Esophagus squamous epithelium (tissue), 5 donors: ENCODE measurements at regions not wholly inside any gene's neighbourhood (a gene's known extent, or its start where the extent isn't known, plus 50 kb on each side); places are given as distances from the start of the nearest gene placed in this dataset.

ENCODE experiments used
- DNase-seq: peaks from one replicate; lab custom pipeline; 2025; lab: John Stamatoyannopoulos, UW
- H3K27ac ChIP-seq, 4 donors: fragments of 200-600 bp; sonication (generic); one replicate each; pipeline ENCODE4 v1.5.1; 2016 to 2019; ENCODE audit warnings: mild to moderate bottlenecking in 1 of 4
- H3K27me3 ChIP-seq, 4 donors: fragments of 200-600 bp; sonication (generic); 1 replicate in 3 of 4; 2 replicates in 1 of 4; pipeline versions ENCODE4 v1.5.1 to v1.6.0; 2017 to 2021; ENCODE audit warnings: antibody characterized with exemption in 1 of 4
- H3K36me3 ChIP-seq, 3 donors: fragments of 200-600 bp; sonication (generic); one replicate each; pipeline ENCODE4 v1.5.1; 2016 to 2019
- H3K4me1 ChIP-seq, 3 donors: fragments of 200-600 bp; sonication (generic); one replicate each; pipeline ENCODE4 v1.5.1; 2017 to 2019
- H3K4me3 ChIP-seq, 4 donors: fragments of 200-600 bp; sonication (generic); 1 replicate in 3 of 4; 2 replicates in 1 of 4; pipeline ENCODE4 v1.5.1; 2016 to 2019; ENCODE audit warnings: mild to moderate bottlenecking in 2 of 4, moderate library complexity in 1 of 4
- H3K9me3 ChIP-seq, 3 donors: fragments of 200-600 bp; sonication (generic); one replicate each; pipeline ENCODE4 v1.5.1; 2016 to 2019
- CTCF ChIP-seq, 6 experiments: fragments of 450-650 bp in 4 of 6; fragments of 200-600 bp in 2 of 6; sonication (generic) in 2 of 6; IDR thresholded peaks; one replicate each; pipeline ENCODE4 v1.5.1; 2016 to 2019; ENCODE audit warnings: antibody characterized with exemption in 6 of 6, mild to moderate bottlenecking in 4 of 6, moderate library complexity in 4 of 6
- POLR2A ChIP-seq, 4 donors: fragments of 450-650 bp; IDR thresholded peaks; one replicate each; pipeline ENCODE4 v1.6.1; 2017; ENCODE audit warnings: antibody characterized with exemption in 4 of 4, mild to moderate bottlenecking in 4 of 4, moderate library complexity in 3 of 4
- WGBS, 2 donors: methylation state at CpG; one replicate each; pipeline ENCODE4 v1.1.5; 2018; 5-methylcytosine and 5-hydroxymethylcytosine counted together
- intact Hi-C: fragments of 100-400 bp; cut with DNase I; formaldehyde crosslinking; loops from one replicate; pipeline ENCODE4 v1.15.0; 2022
- donor health status: DM: yes; HTN: yes; CAD: no.

GRCh38 chr6:100309174-100309573 lies 155.5 kb downstream of the SIM1 start:
- TF ChIP-seq POLR2A (IDR thresholded peaks at IDR 0.05) (no peak), CTCF (IDR thresholded peaks at IDR 0.05) (no peak)
- Histone ChIP-seq H3K4me1 (no peaks in the 10 kb centered on the region), H3K36me3 (no peaks in the 10 kb centered on the region), H3K9me3 (no peaks in the 10 kb centered on the region), H3K27ac (no peak overlapping the region), H3K27me3 (no peaks in the 10 kb centered on the region), H3K4me3 (no peak overlapping the region)
- DNase-seq, result no peak
- WGBS, 2 donors, result 58 to 70% methylated on average over 3 of the region's 3 CpGs
- intact Hi-C loops, result no loop called here

GRCh38 chr6:100307561-100307960 lies 157.2 kb downstream of the SIM1 start:
- no peaks in the 10 kb centered on the region for H3K4me1 ChIP-seq
- WGBS, 2 donors, result 89 to 90% methylated on average over 1 of the region's 1 CpG
- H3K4me3 ChIP-seq, result no peak overlapping the region
- TF ChIP-seq CTCF (IDR thresholded peaks at IDR 0.05) (no peak), POLR2A (IDR thresholded peaks at IDR 0.05) (no peak)
- H3K27me3 ChIP-seq, result no peaks in the 10 kb centered on the region
- intact Hi-C loops, result no loop called here
- no peaks in the 10 kb centered on the region for H3K9me3 ChIP-seq
- no peak overlapping the region for H3K27ac ChIP-seq
- H3K36me3 ChIP-seq, result no peaks in the 10 kb centered on the region
- DNase-seq, result no peak

- Histone ChIP-seq H3K36me3 (no peaks in the 10 kb centered on the region), H3K9me3 (no peaks in the 10 kb centered on the region), H3K4me3 (no peak overlapping the region), H3K27me3 (no peaks in the 10 kb centered on the region), H3K4me1 (no peaks in the 10 kb centered on the region), H3K27ac (no peak overlapping the region)
- intact Hi-C loops, result no loop called here
- DNase-seq, result no peak
- TF ChIP-seq CTCF (IDR thresholded peaks at IDR 0.05), result no peak
- TF ChIP-seq POLR2A (IDR thresholded peaks at IDR 0.05), result no peak
- WGBS, 2 donors, result 42 to 52% methylated on average over 2 of the region's 2 CpGs
Observed at GRCh38 chr6:100305209-100305869, 159.4 kb downstream of the SIM1 start.

- intact Hi-C loops, result no loop called here
- TF ChIP-seq POLR2A (IDR thresholded peaks at IDR 0.05), result no peak
- no peak for TF ChIP-seq CTCF (IDR thresholded peaks at IDR 0.05)
- 6 to 9% methylated on average over 1 of the region's 1 CpG for WGBS, 2 donors
Observed at GRCh38 chr6:100304575-100304974, 160.1 kb downstream of the SIM1 start.

GRCh38 chr6:100301731-100302130 lies 163.0 kb downstream of the SIM1 start:
- no peak for DNase-seq
- TF ChIP-seq CTCF (IDR thresholded peaks at IDR 0.05), result no peak
- TF ChIP-seq POLR2A (IDR thresholded peaks at IDR 0.05), result no peak
- intact Hi-C loops, result no loop called here
- Histone ChIP-seq H3K36me3 (no peaks in the 10 kb centered on the region), H3K27ac (no peak overlapping the region), H3K4me1 (peaks cover 0 to 4% (median 0%) of the 10 kb centered on the region in 3 donors), H3K4me3 (no peak overlapping the region), H3K27me3 (no peaks in the 10 kb centered on the region), H3K9me3 (no peaks in the 10 kb centered on the region)
- 66 to 95% methylated on average over 2 of the region's 2 CpGs for WGBS, 2 donors

More at GRCh38 chr6:100304575-100304974, 160.1 kb downstream of the SIM1 start:
- Histone ChIP-seq H3K27ac (no peak overlapping the region), H3K36me3 (no peaks in the 10 kb centered on the region), H3K4me1 (no peaks in the 10 kb centered on the region), H3K9me3 (no peaks in the 10 kb centered on the region), H3K4me3 (no peak overlapping the region), H3K27me3 (no peaks in the 10 kb centered on the region)
- DNase-seq, result no peak
